IMR-90 (cell line): ENCODE measurements at regions not wholly inside any gene's neighbourhood (a gene's known extent, or its start where the extent isn't known, plus 50 kb on each side); places are given as distances from the start of the nearest gene placed in this dataset.

Experiments used
- ATAC-seq: fragments of 200-7000 bp; cut with Tn5 transposase; 2 replicates; pipeline ENCODE4 v1.9.1; 2020; ENCODE audit warnings: low read depth, mild to moderate bottlenecking, moderate library complexity
- BruUV-seq: library from RNA; stranded (reverse); fragments of 400-500 nt; replicated peaks from 2 replicates; lab custom pipeline; 2021; lab: Mats Ljungman, UMichigan
- CTCF ChIA-PET: fragments of 300-600 bp; formaldehyde crosslinking; extraction: SDS; loops from one replicate; lab custom pipeline; 2021; ENCODE audit warnings: antibody characterized with exemption; lab: Yijun Ruan, JAX
- POLR2A ChIA-PET: fragments of 300-600 bp; sonication (Branson Sonifier 250); formaldehyde crosslinking; loops from one replicate; lab custom pipeline; 2022; ENCODE audit warnings: antibody characterized with exemption; ENCODE audit not compliant: unreplicated experiment; lab: Charles Lee
- DNase-seq: peaks from one replicate; pipeline ENCODE4 v3.0.0; 2013
- H2AFZ ChIP-seq: replicated peaks from 2 replicates; pipeline ENCODE3; 2013; ENCODE audit warnings: low read length, mild to moderate bottlenecking; ENCODE audit not compliant: poor library complexity
- H2AK5ac ChIP-seq: 2 replicates; pipeline ENCODE4 v1.6.1; 2013; ENCODE audit warnings: low read depth, low read length, inconsistent platforms
- H2AK9ac ChIP-seq: replicated peaks from 2 replicates; pipeline ENCODE3; 2013; ENCODE audit warnings: mild to moderate bottlenecking, low read depth, low read length, moderate library complexity; ENCODE audit not compliant: poor library complexity
- H2BK120ac ChIP-seq: 2 replicates; pipeline ENCODE4 v1.6.1; 2013; ENCODE audit warnings: low read depth, low read length, inconsistent platforms
- H2BK15ac ChIP-seq: 3 replicates; pipeline ENCODE4 v1.6.1; 2013; ENCODE audit warnings: low read depth, low read length, inconsistent platforms
- H2BK20ac ChIP-seq: 2 replicates; pipeline ENCODE4 v1.6.1; 2013; ENCODE audit warnings: low read depth, mild to moderate bottlenecking, inconsistent platforms, low read length, moderate library complexity
- H2BK5ac ChIP-seq: 2 replicates; pipeline ENCODE4 v1.6.1; 2013; ENCODE audit warnings: mild to moderate bottlenecking, low read depth, low read length, inconsistent platforms; ENCODE audit not compliant: poor library complexity, severe bottlenecking
- H3K14ac ChIP-seq: replicated peaks from 2 replicates; pipeline ENCODE4 v1.6.1; 2013; ENCODE audit warnings: low read depth, low read length, inconsistent platforms
- H3K18ac ChIP-seq: 2 replicates; pipeline ENCODE4 v1.6.1; 2013; ENCODE audit warnings: low read depth, low read length, control low read depth
- H3K23ac ChIP-seq: 2 replicates; pipeline ENCODE4 v1.6.1; 2013; ENCODE audit warnings: low read depth, low read length, inconsistent platforms
- H3K27ac ChIP-seq: 2 replicates; pipeline ENCODE4 v1.5.1; 2013; ENCODE audit warnings: mild to moderate bottlenecking, control low read depth, low read length; ENCODE audit not compliant: insufficient read depth
- H3K27me3 ChIP-seq: 2 replicates; pipeline ENCODE4 v1.6.1; 2013; ENCODE audit warnings: low read length; ENCODE audit not compliant: control insufficient read depth, insufficient read depth
- H3K36me3 ChIP-seq: 2 replicates; pipeline ENCODE4 v1.6.1; 2013; ENCODE audit warnings: low read length, mixed read lengths; ENCODE audit not compliant: control insufficient read depth, insufficient read depth
- H3K4ac ChIP-seq: 2 replicates; pipeline ENCODE4 v1.6.1; 2013; ENCODE audit warnings: low read depth, low read length, inconsistent platforms
- H3K4me1 ChIP-seq: 2 replicates; pipeline ENCODE4 v1.6.1; 2013; ENCODE audit warnings: low read length, mixed read lengths; ENCODE audit not compliant: control insufficient read depth, insufficient read depth
- H3K4me2 ChIP-seq: 2 replicates; pipeline ENCODE4 v1.6.1; 2013; ENCODE audit warnings: low read depth, mild to moderate bottlenecking, control low read depth, low read length, moderate library complexity
- H3K4me3 ChIP-seq: 2 replicates; pipeline ENCODE4 v1.5.1; 2013; ENCODE audit warnings: low read depth, mild to moderate bottlenecking, control low read depth, low read length, moderate library complexity; ENCODE audit not compliant: insufficient read depth
- H3K56ac ChIP-seq: 2 replicates; pipeline ENCODE4 v1.6.1; 2013; ENCODE audit warnings: low read length, inconsistent platforms; ENCODE audit not compliant: insufficient read depth; ENCODE audit errors: extremely low read depth
- H3K79me1 ChIP-seq, 2 experiments: 2 replicates each; pipeline ENCODE4 v1.6.1; 2013; ENCODE audit warnings: low read length in 2 of 2, inconsistent platforms in 1 of 2, low read depth in 1 of 2
- H3K9ac ChIP-seq: 2 replicates; pipeline ENCODE4 v1.6.1; 2013; ENCODE audit warnings: low read depth, low read length, control low read depth
- H3K9me1 ChIP-seq: 2 replicates; pipeline ENCODE4 v1.6.1; 2013; ENCODE audit warnings: low read length, inconsistent platforms; ENCODE audit not compliant: insufficient read depth
- H3K9me3 ChIP-seq: 2 replicates; pipeline ENCODE4 v1.6.1; 2013; ENCODE audit warnings: low read length; ENCODE audit not compliant: control insufficient read depth, insufficient read depth
- H4K20me1 ChIP-seq: 2 replicates; pipeline ENCODE4 v1.6.1; 2013; ENCODE audit warnings: low read length, inconsistent platforms; ENCODE audit not compliant: insufficient read depth
- H4K5ac ChIP-seq: 2 replicates; pipeline ENCODE4 v1.6.1; 2013; ENCODE audit warnings: mild to moderate bottlenecking, low read depth, low read length, control low read depth
- H4K8ac ChIP-seq, 2 experiments: 2 replicates each; pipeline ENCODE4 v1.6.1; 2013; ENCODE audit warnings: low read depth in 2 of 2, low read length in 2 of 2, control low read depth in 1 of 2, inconsistent platforms in 1 of 2
- H4K91ac ChIP-seq: 2 replicates; pipeline ENCODE4 v1.6.1; 2013; ENCODE audit warnings: low read depth, low read length, inconsistent platforms; ENCODE audit not compliant: insufficient read depth
- BHLHE40 ChIP-seq: fragments of 150-350 bp; IDR thresholded peaks from 2 replicates; pipeline ENCODE4 v1.6.1; 2016; ENCODE audit warnings: mild to moderate bottlenecking, low read depth, low read length
- CEBPB ChIP-seq: IDR thresholded peaks from 2 replicates; pipeline ENCODE4 v1.6.1; 2012; ENCODE audit warnings: low read depth, low read length, improper control_type of control experiment
- CHD1 ChIP-seq: IDR thresholded peaks from 2 replicates; pipeline ENCODE4 v1.6.1; 2012; ENCODE audit warnings: low read depth, low read length, improper control_type of control experiment
- CTCF ChIP-seq: conservative IDR thresholded peaks from 2 replicates; pipeline ENCODE4 v1.5.1; 2012; ENCODE audit warnings: mild to moderate bottlenecking, low read depth, low read length, improper control_type of control experiment
- MAFK ChIP-seq: IDR thresholded peaks from 2 replicates; pipeline ENCODE4 v1.6.1; 2012; ENCODE audit warnings: low read depth, low read length, improper control_type of control experiment
- MAZ ChIP-seq: IDR thresholded peaks from 2 replicates; pipeline ENCODE4 v1.6.1; 2012; ENCODE audit warnings: low read depth, mild to moderate bottlenecking, low read length, improper control_type of control experiment, moderate library complexity, borderline replicate concordance
- MXI1 ChIP-seq: IDR thresholded peaks from 2 replicates; pipeline ENCODE4 v1.6.1; 2012; ENCODE audit warnings: low read depth, mild to moderate bottlenecking, low read length, moderate library complexity, borderline replicate concordance
- POLR2A ChIP-seq: IDR thresholded peaks from 2 replicates; pipeline ENCODE4 v1.6.1; 2012; ENCODE audit warnings: mild to moderate bottlenecking, low read depth, low read length
- RAD21 ChIP-seq: IDR thresholded peaks from 2 replicates; pipeline ENCODE4 v1.6.1; 2012; ENCODE audit warnings: low read length, improper control_type of control experiment
- RCOR1 ChIP-seq: IDR thresholded peaks from 2 replicates; pipeline ENCODE4 v1.6.1; 2012; ENCODE audit warnings: mild to moderate bottlenecking, low read length, improper control_type of control experiment; ENCODE audit not compliant: insufficient replicate concordance
- RFX5 ChIP-seq: IDR thresholded peaks from 2 replicates; pipeline ENCODE4 v1.8.0; 2012; ENCODE audit warnings: low read depth, mild to moderate bottlenecking, low read length, moderate library complexity
- SMC3 ChIP-seq: fragments of 150-350 bp; IDR thresholded peaks from 2 replicates; pipeline ENCODE4 v1.6.1; 2016; ENCODE audit warnings: low read depth, mild to moderate bottlenecking, antibody characterized with exemption, low read length, moderate library complexity
- WGBS, 2 experiments: methylation state at CpG; one replicate each; pipeline versions ENCODE4 v1.1.5 to v1.1.7; 2013; ENCODE audit warnings: missing lambda C conversion rate in 2 of 2; ENCODE audit not compliant: insufficient read length in 1 of 2; ENCODE audit errors: extremely low coverage in 2 of 2; 5-methylcytosine and 5-hydroxymethylcytosine counted together
- dilution Hi-C: fragments of 300-500 bp; cut with HindIII; formaldehyde crosslinking; loops from one replicate; pipeline ENCODE4 v1.14.3; 2018; ENCODE audit warnings: low sequenced_read_pairs; ENCODE audit not compliant: unreplicated experiment
- in situ Hi-C: fragments of 300-500 bp; cut with MboI; formaldehyde crosslinking; loops from 3 replicates; pipeline ENCODE4 v1.14.3; 2019; ENCODE audit warnings: low sequenced_read_pairs, inconsistent platforms, mixed read lengths
- intact Hi-C: fragments of 100-400 bp; cut with micrococcal nuclease; formaldehyde crosslinking; loops from 2 replicates; pipeline ENCODE4 v1.10.0; 2022
- TF ChIP-seq, protein P1 (sequence below): fragments of 150-350 bp; IDR thresholded peaks from 2 replicates; pipeline ENCODE4 v1.6.1; 2016; ENCODE audit warnings: low read depth, mild to moderate bottlenecking, low read length, moderate library complexity, borderline replicate concordance

DNA sequence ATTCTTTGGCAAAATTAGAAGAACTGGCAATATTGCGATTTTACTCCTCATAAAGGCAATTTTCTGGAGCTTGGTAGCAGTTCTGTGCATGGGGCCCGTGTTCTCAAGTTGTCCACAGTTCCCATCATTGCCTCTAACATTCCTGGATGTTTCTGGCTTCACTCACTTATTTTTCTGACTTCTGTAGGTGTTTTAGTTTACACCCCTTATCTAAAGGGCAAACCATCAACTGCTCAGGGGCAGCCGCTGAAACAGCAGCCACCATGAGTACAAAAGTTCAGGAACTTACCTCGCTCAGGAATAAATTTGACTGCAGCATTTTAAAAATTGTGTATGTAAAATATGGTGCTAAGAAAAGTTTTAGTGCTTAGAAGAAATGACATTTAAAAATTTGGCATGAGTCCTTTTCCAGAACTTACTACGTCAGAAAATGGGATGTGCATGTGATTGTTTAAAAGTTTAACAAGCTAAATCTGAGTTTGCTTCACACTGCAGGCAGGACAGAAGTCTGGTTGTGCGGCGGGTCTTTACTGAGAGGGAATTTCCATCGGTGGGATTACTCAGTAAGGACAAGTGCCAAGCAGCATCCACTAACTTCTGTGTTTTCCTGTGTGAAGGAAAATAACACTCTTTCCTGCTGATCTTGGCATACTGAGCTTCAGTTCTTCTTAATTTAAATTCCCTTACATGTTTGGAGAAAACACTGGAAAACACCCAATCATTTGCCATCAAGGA is 261.7 kb downstream of the MAT2B start:
- Histone ChIP-seq H4K91ac (no peak overlapping the region), H2AK5ac (no peak overlapping the region), H3K4me2 (no peak overlapping the region), H2AK9ac (no peak overlapping the region), H3K23ac (no peak overlapping the region), H3K79me1 (no peaks in the 10 kb centered on the region), H4K5ac (no peak overlapping the region), H3K9ac (no peak overlapping the region), H2BK15ac (no peak overlapping the region), H3K56ac (no peak overlapping the region), H3K4me1 (no peaks in the 10 kb centered on the region), H4K8ac (no peak overlapping the region), H3K27me3 (no peaks in the 10 kb centered on the region), H4K20me1 (no peaks in the 10 kb centered on the region), H3K4me3 (no peak overlapping the region), H3K9me3 (no peaks in the 10 kb centered on the region), H2BK20ac (no peak overlapping the region), H2BK5ac (no peak overlapping the region), H3K4ac (no peak overlapping the region), H3K14ac (no peak overlapping the region), H2BK120ac (no peak overlapping the region), H3K9me1 (no peaks in the 10 kb centered on the region), H3K27ac (no peak overlapping the region), H2AFZ (no peak overlapping the region), H3K18ac (no peak overlapping the region), H3K36me3 (no peaks in the 10 kb centered on the region)
- 81% methylated on average over 3 of the region's 8 CpGs; no CpG with 5 or more reads in 1 of the 2 experiments for WGBS, 2 experiments
- intact Hi-C loops = no loop called here
- ChIA-PET POLR2A (no interaction called here), CTCF (no interaction called here)
- in situ Hi-C loops = no loop called here
- no peak for ATAC-seq
- BruUV-seq = no TSS peak
- no peak for DNase-seq
- TF ChIP-seq CTCF (no peak), RFX5 (no peak), RAD21 (no peak), MAFK (no peak), RCOR1 (no peak), SMC3 (no peak), CEBPB (no peak), BHLHE40 (no peak), POLR2A (no peak), MXI1 (no peak), MAZ (no peak), CHD1 (no peak)
- TF ChIP-seq, protein P1, sequence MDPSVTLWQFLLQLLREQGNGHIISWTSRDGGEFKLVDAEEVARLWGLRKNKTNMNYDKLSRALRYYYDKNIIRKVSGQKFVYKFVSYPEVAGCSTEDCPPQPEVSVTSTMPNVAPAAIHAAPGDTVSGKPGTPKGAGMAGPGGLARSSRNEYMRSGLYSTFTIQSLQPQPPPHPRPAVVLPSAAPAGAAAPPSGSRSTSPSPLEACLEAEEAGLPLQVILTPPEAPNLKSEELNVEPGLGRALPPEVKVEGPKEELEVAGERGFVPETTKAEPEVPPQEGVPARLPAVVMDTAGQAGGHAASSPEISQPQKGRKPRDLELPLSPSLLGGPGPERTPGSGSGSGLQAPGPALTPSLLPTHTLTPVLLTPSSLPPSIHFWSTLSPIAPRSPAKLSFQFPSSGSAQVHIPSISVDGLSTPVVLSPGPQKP = no peak
- dilution Hi-C loops = no loop called here
